ENCODE measurements at regions not wholly inside any gene's neighbourhood (a gene's known extent, or its start where the extent isn't known, plus 50 kb on each side); places are given as distances from the start of the nearest gene placed in this dataset.

- TF ChIP-seq CTCF (conservative IDR thresholded peaks at IDR 0.05; ENCODE audit: low read length) (no peak), EZH2phosphoT487 (IDR thresholded peaks at IDR 0.05; ENCODE audit: borderline replicate concordance, low read depth, low read length) (no peak)
Observed at GRCh38 chr11:105321696-105322095, 182.1 kb upstream of the CARD18 start.

Measured in OCI-LY7 (cell line).